Keratinocyte (primary cell): ENCODE measurements at regions not wholly inside any gene's neighbourhood (a gene's known extent, or its start where the extent isn't known, plus 50 kb on each side); places are given as distances from the start of the nearest gene placed in this dataset.
"Not testable (repeated sequence)": the region's sequence is repeated elsewhere in the genome, so short reads cannot be mapped to it uniquely, and the experiment has no call there.

Source experiments
- DNase-seq: peaks from one replicate; pipeline ENCODE4 v3.0.0-alpha.2; 2011; ENCODE audit warnings: low read depth, missing footprints, low spot score
- FAIRE-seq: peaks from 2 replicates; lab custom pipeline; 2011; peaks lifted over from hg19 to GRCh38; lab: Jason Lieb, UNC
- H2AFZ ChIP-seq: 2 replicates; pipeline ENCODE4 v1.6.0; 2012; ENCODE audit warnings: low read length, control low read depth, inconsistent platforms; ENCODE audit not compliant: control insufficient read depth
- H3K27ac ChIP-seq: 2 replicates; pipeline ENCODE4 v1.5.1; 2011; ENCODE audit warnings: low read length; ENCODE audit not compliant: control insufficient read depth, insufficient read depth
- H3K27me3 ChIP-seq: 3 replicates; pipeline ENCODE4 v1.6.0; 2011; ENCODE audit warnings: low read length; ENCODE audit not compliant: control insufficient read depth, insufficient read depth; ENCODE audit errors: extremely low read depth
- H3K36me3 ChIP-seq, 2 experiments: 2 replicates in 1 of 2; 3 replicates in 1 of 2; pipeline ENCODE4 v1.5.1; 2011; ENCODE audit warnings: low read length in 2 of 2, mild to moderate bottlenecking in 1 of 2; ENCODE audit not compliant: control insufficient read depth in 2 of 2, insufficient read depth in 2 of 2; ENCODE audit errors: extremely low read depth in 1 of 2
- H3K4me1 ChIP-seq: 3 replicates; pipeline ENCODE4 v1.5.1; 2011; ENCODE audit warnings: low read length; ENCODE audit not compliant: control insufficient read depth, insufficient read depth; ENCODE audit errors: extremely low read depth
- H3K4me2 ChIP-seq: 3 replicates; pipeline ENCODE4 v1.6.0; 2011; ENCODE audit warnings: low read depth, low read length; ENCODE audit not compliant: control insufficient read depth, insufficient read depth; ENCODE audit errors: extremely low read depth
- H3K4me3 ChIP-seq, 3 experiments: fragments of 200-600 bp in 1 of 3; sonication (generic) in 1 of 3; 2 replicates in 2 of 3; 3 replicates in 1 of 3; pipeline ENCODE4 v1.5.1; 2011 to 2016; ENCODE audit warnings: low read length in 3 of 3, mild to moderate bottlenecking in 3 of 3, control low read depth in 2 of 3, inconsistent platforms in 1 of 3, low read depth in 1 of 3, mixed read lengths in 1 of 3, mixed run types in 1 of 3, moderate library complexity in 1 of 3; ENCODE audit not compliant: control insufficient read depth in 2 of 3, insufficient read depth in 2 of 3; ENCODE audit errors: extremely low read depth in 1 of 3
- H3K79me2 ChIP-seq: 2 replicates; pipeline ENCODE4 v1.6.0; 2012; ENCODE audit warnings: low read length; ENCODE audit not compliant: control insufficient read depth, insufficient read depth
- H3K9ac ChIP-seq: 3 replicates; pipeline ENCODE4 v1.6.0; 2011; ENCODE audit warnings: low read length; ENCODE audit not compliant: control insufficient read depth, insufficient read depth; ENCODE audit errors: extremely low read depth
- H3K9me1 ChIP-seq: 3 replicates; pipeline ENCODE4 v1.6.0; 2011; ENCODE audit warnings: low read length; ENCODE audit not compliant: control insufficient read depth, insufficient read depth; ENCODE audit errors: extremely low read depth
- H3K9me3 ChIP-seq: 2 replicates; pipeline ENCODE4 v1.5.1; 2012; ENCODE audit warnings: low read depth, low read length; ENCODE audit not compliant: control insufficient read depth
- H4K20me1 ChIP-seq: 3 replicates; pipeline ENCODE4 v1.6.0; 2011; ENCODE audit warnings: low read length; ENCODE audit not compliant: control insufficient read depth, insufficient read depth; ENCODE audit errors: extremely low read depth
- CTCF ChIP-seq, 3 experiments: IDR thresholded peaks in 1 of 3; conservative IDR thresholded peaks in 1 of 3; optimal IDR thresholded peaks in 1 of 3; 2 replicates in 2 of 3; 3 replicates in 1 of 3; pipeline versions ENCODE3 to v1.5.1; 2011; ENCODE audit warnings: low read length in 3 of 3, mild to moderate bottlenecking in 3 of 3, moderate library complexity in 2 of 3, control low read depth in 1 of 3, inconsistent platforms in 1 of 3; ENCODE audit not compliant: insufficient read depth in 2 of 3; ENCODE audit errors: extremely low read depth in 1 of 3
- EZH2 ChIP-seq: IDR thresholded peaks from one replicate; pipeline ENCODE4 v1.6.1; 2012; ENCODE audit warnings: inconsistent platforms, mild to moderate bottlenecking, low read length, moderate library complexity
- dilution Hi-C: fragments of 300-500 bp; cut with MboI; formaldehyde crosslinking; loops from one replicate; pipeline ENCODE4 v1.7.0; 2020; ENCODE audit warnings: low sequenced_read_pairs; ENCODE audit not compliant: extremely low pct_ligation_motif_present

GRCh38 chr2:203642841-203643240, 63.6 kb upstream of the CD28 start:
- H3K4me2 ChIP-seq, H3K27ac ChIP-seq, DNase-seq, H3K36me3 ChIP-seq, H4K20me1 ChIP-seq, H3K4me3 ChIP-seq, FAIRE-seq, dilution Hi-C loops, H3K9me1 ChIP-seq, H3K9me3 ChIP-seq, H3K4me1 ChIP-seq, H3K27me3 ChIP-seq, H2AFZ ChIP-seq, H3K9ac ChIP-seq, H3K79me2 ChIP-seq: not testable (repeated sequence)

- dilution Hi-C loops, result no loop called here
- Histone ChIP-seq H3K9ac (no peak overlapping the region), H2AFZ (no peak overlapping the region), H3K4me1 (peaks cover 16% of the 10 kb centered on the region), H3K36me3 (no peaks in the 10 kb centered on the region), H3K79me2 (no peaks in the 10 kb centered on the region), H3K27me3 (no peaks in the 10 kb centered on the region), H3K4me3 (no peak overlapping the region), H4K20me1 (no peaks in the 10 kb centered on the region), H3K4me2 (no peak overlapping the region), H3K27ac (no peak overlapping the region), H3K9me1 (no peaks in the 10 kb centered on the region), H3K9me3 (no peaks in the 10 kb centered on the region)
- FAIRE-seq (no peak), DNase-seq (no peak)
- TF ChIP-seq CTCF (optimal IDR thresholded peaks at IDR 0.05 in 1 of 3, IDR thresholded peaks at IDR 0.05 in 1 of 3, conservative IDR thresholded peaks at IDR 0.05 in 1 of 3; ENCODE audit: extremely low read depth in 1 of 3, insufficient read depth in 2 of 3, low read length in 3 of 3), result no peak
- TF ChIP-seq EZH2, result no peak
Observed at GRCh38 chr2:203645831-203646230, 60.6 kb upstream of the CD28 start.

- Histone ChIP-seq H3K4me3 (no peak overlapping the region), H3K27me3 (no peaks in the 10 kb centered on the region), H3K9me1 (no peaks in the 10 kb centered on the region), H4K20me1 (no peaks in the 10 kb centered on the region), H3K27ac (no peak overlapping the region), H3K4me1 (peaks cover 18% of the 10 kb centered on the region), H3K9me3 (no peaks in the 10 kb centered on the region), H3K4me2 (no peak overlapping the region), H2AFZ (no peak overlapping the region), H3K79me2 (no peaks in the 10 kb centered on the region), H3K9ac (no peak overlapping the region), H3K36me3 (no peaks in the 10 kb centered on the region)
- DNase-seq (no peak), FAIRE-seq (no peak)
- TF ChIP-seq CTCF (optimal IDR thresholded peaks at IDR 0.05 in 1 of 3, IDR thresholded peaks at IDR 0.05 in 1 of 3, conservative IDR thresholded peaks at IDR 0.05 in 1 of 3; ENCODE audit: extremely low read depth in 1 of 3, insufficient read depth in 2 of 3, low read length in 3 of 3), result no peak
- no peak for TF ChIP-seq EZH2
- dilution Hi-C loops, result no loop called here
Observed at GRCh38 chr2:203646266-203646864, 60.1 kb upstream of the CD28 start.
